Chondrocyte (in vitro differentiated cells): ENCODE measurements at regions not wholly inside any gene's neighbourhood (a gene's known extent, or its start where the extent isn't known, plus 50 kb on each side); places are given as distances from the start of the nearest gene placed in this dataset.

Source experiments
- DNase-seq: peaks from one replicate; pipeline ENCODE4 v3.0.0; 2021; ENCODE audit warnings: mixed read lengths, low spot score
- H3K27ac Mint-ChIP-seq: one replicate; pipeline ENCODE4 v1.8.0; 2021; ENCODE audit warnings: mild to moderate bottlenecking, moderate library complexity, mixed read lengths; ENCODE audit not compliant: unreplicated experiment
- H3K27me3 Mint-ChIP-seq: 2 replicates; pipeline ENCODE4 v1.8.0; 2021; ENCODE audit warnings: low read depth, mixed read lengths
- H3K36me3 Mint-ChIP-seq: 2 replicates; pipeline ENCODE4 v1.8.0; 2021; ENCODE audit warnings: low read depth, mixed read lengths
- H3K4me1 Mint-ChIP-seq: 2 replicates; pipeline ENCODE4 v1.8.0; 2021; ENCODE audit warnings: low read depth, mild to moderate bottlenecking, mixed read lengths
- H3K4me3 Mint-ChIP-seq: one replicate; pipeline ENCODE4 v1.8.0; 2021; ENCODE audit warnings: mild to moderate bottlenecking, moderate library complexity, mixed read lengths; ENCODE audit not compliant: unreplicated experiment
- H3K9me3 Mint-ChIP-seq: 2 replicates; pipeline ENCODE4 v1.8.0; 2021; ENCODE audit warnings: low read depth, mixed read lengths
- TF ChIP-seq, protein P1 (sequence below): fragments of 200-600 bp; sonication (generic); IDR thresholded peaks from 2 replicates; pipeline ENCODE4 v1.5.0; 2021; ENCODE audit warnings: antibody characterized with exemption, mild to moderate bottlenecking, moderate library complexity

GRCh38 chr10:107647462-107647861 is 483.0 kb upstream of the SORCS1 start:
- Mint-ChIP-seq H3K27ac (no peak overlapping the region), H3K9me3 (peaks cover 2% of the 10 kb centered on the region), H3K27me3 (no peaks in the 10 kb centered on the region), H3K4me1 (no peaks in the 10 kb centered on the region), H3K36me3 (no peaks in the 10 kb centered on the region), H3K4me3 (no peak overlapping the region)
- TF ChIP-seq, protein P1, sequence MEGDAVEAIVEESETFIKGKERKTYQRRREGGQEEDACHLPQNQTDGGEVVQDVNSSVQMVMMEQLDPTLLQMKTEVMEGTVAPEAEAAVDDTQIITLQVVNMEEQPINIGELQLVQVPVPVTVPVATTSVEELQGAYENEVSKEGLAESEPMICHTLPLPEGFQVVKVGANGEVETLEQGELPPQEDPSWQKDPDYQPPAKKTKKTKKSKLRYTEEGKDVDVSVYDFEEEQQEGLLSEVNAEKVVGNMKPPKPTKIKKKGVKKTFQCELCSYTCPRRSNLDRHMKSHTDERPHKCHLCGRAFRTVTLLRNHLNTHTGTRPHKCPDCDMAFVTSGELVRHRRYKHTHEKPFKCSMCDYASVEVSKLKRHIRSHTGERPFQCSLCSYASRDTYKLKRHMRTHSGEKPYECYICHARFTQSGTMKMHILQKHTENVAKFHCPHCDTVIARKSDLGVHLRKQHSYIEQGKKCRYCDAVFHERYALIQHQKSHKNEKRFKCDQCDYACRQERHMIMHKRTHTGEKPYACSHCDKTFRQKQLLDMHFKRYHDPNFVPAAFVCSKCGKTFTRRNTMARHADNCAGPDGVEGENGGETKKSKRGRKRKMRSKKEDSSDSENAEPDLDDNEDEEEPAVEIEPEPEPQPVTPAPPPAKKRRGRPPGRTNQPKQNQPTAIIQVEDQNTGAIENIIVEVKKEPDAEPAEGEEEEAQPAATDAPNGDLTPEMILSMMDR: no peak
- DNase-seq: no peak

DNA sequence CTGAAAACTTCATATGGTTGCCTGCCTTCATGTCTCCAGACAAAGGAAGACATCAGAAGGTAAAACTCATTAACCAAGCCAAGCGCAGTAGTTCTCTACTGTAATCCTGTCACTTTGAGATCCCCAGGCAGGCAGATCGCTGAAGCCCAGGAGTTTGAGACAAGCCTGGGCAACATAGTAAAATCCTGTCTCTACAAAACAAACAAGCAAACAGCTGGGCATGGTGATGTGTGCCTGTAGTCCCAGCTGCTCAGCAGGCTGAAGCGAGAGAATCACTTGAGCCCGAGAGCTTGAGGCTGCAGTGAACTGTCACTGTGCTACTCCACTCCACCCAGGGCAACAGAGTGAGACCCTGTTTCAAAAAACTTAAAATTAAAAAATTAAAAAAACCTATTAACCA is 467.4 kb upstream of the SORCS1 start:
- DNase-seq: no peak
- no peaks in the 10 kb centered on the region for H3K27me3 Mint-ChIP-seq
- H3K4me3 Mint-ChIP-seq: no peak overlapping the region
- TF ChIP-seq, protein P1: no peak
- H3K27ac Mint-ChIP-seq: no peak overlapping the region
- H3K4me1 Mint-ChIP-seq: no peaks in the 10 kb centered on the region
- H3K36me3 Mint-ChIP-seq: no peaks in the 10 kb centered on the region
- H3K9me3 Mint-ChIP-seq: peaks cover 4% of the 10 kb centered on the region

GRCh38 chr10:107626862-107627261 is 462.4 kb upstream of the SORCS1 start:
- Mint-ChIP-seq H3K27ac (no peak overlapping the region), H3K4me3 (no peak overlapping the region), H3K36me3 (no peaks in the 10 kb centered on the region), H3K4me1 (no peaks in the 10 kb centered on the region), H3K27me3 (no peaks in the 10 kb centered on the region), H3K9me3 (peaks cover 2% of the 10 kb centered on the region)
- TF ChIP-seq, protein P1: no peak
- no peak for DNase-seq

DNA sequence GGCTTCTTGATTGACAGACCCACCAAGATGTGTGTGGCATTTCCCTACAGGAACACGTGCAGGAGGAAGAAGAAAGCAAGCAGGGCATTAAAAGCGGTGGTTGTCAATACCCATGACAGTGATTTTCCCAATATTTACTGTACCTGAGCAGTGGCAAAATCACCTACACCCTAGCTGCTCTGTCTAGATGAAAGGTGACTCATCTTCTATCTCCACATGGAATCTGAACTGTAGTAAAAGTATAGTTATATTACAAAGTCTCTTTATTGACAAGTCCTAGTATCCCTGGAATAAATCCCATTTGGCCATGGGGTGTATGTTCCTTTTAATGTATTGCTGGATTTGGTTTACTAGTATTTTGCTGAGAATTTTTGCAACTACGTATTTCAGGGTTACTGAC is 458.8 kb upstream of the SORCS1 start:
- Mint-ChIP-seq H3K9me3 (peaks cover 2% of the 10 kb centered on the region), H3K27ac (no peak overlapping the region), H3K27me3 (no peaks in the 10 kb centered on the region), H3K4me3 (no peak overlapping the region), H3K4me1 (no peaks in the 10 kb centered on the region), H3K36me3 (no peaks in the 10 kb centered on the region)
- DNase-seq: no peak
- TF ChIP-seq, protein P1: no peak

DNA sequence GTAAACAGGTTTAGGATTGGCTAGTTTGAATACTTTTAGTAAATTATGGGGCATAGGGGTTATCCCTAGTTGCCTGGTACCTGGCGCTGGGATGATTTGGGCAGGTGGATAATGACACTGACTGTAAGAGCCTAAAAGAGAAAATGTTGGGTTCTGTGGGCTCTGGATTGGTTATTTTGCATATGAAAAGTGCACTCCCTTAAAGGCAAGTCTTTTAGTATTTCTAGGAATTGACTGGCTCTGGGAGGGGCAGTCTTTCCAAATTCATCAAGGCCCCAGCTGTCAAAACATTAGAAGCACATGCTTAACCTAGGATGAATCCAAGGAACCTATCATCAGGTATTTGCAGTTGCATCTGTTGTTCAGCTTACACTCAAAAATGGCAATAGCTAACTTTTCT is 454.6 kb upstream of the SORCS1 start:
- Mint-ChIP-seq H3K27me3 (no peaks in the 10 kb centered on the region), H3K9me3 (no peaks in the 10 kb centered on the region), H3K4me3 (no peak overlapping the region), H3K36me3 (no peaks in the 10 kb centered on the region), H3K27ac (no peak overlapping the region), H3K4me1 (no peaks in the 10 kb centered on the region)
- DNase-seq: no peak
- TF ChIP-seq, protein P1: no peak
